Fibroblast of pulmonary artery (primary cell): ENCODE measurements at regions not wholly inside any gene's neighbourhood (a gene's known extent, or its start where the extent isn't known, plus 50 kb on each side); places are given as distances from the start of the nearest gene placed in this dataset.

Experiments used
- DNase-seq: peaks from one replicate; pipeline ENCODE4 v3.0.0-alpha.2; 2010; ENCODE audit warnings: low read depth
- H3K4me3 ChIP-seq: replicated peaks from 2 replicates; pipeline ENCODE4 v1.5.1; 2011; ENCODE audit warnings: low read depth, mild to moderate bottlenecking, control low read depth, low read length, moderate library complexity
- CTCF ChIP-seq: IDR thresholded peaks from 2 replicates; pipeline ENCODE4 v1.5.1; 2011; ENCODE audit warnings: mild to moderate bottlenecking, control low read depth, low read length, inconsistent platforms; ENCODE audit errors: missing control alignments

DNA sequence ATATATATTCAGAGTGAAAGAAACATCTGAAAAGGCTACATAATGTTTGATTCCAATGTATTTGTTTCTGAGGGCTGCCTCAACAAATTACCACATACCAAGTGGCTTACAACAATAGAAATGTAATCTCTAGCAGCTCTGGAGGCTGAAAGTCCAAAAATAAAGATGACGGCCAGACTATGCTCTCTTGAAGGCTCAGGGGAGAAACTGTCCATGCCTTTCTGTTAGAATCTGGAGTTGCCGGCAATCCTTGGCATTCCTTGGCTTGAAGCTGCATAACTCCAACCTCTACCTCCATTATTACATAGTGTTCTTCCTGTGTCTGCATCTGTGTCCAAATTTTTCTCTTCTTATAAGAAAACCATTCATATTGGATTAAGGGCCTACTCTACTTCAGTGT lies 68.1 kb upstream of the PLEKHG7 start:
- H3K4me3 ChIP-seq = no peak overlapping the region
- TF ChIP-seq CTCF = no peak
- peak; percentile 33 for DNase-seq

GRCh38 chr12:92634202-92634601 lies 68.6 kb upstream of the PLEKHG7 start:
- TF ChIP-seq CTCF = no peak
- no peak for DNase-seq
- H3K4me3 ChIP-seq = no peak overlapping the region

DNA sequence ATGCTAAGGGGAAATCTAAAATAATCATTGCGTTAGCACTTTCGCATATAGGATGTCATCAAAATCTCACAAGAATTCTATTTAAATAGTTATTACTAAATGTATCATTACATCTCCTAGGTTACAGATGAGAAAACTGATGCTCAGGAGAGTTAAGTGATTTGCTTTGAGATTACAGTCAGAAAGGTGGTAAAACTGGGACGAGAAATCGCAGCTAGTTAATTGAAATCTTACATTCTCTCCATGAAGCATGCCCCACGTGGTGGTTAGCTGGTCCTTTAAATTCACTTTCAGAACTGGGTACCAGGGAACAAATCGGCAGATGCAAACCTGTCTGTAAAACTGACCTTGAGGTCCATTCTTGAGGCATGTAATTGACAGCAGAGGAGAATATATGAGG lies 71.8 kb upstream of the PLEKHG7 start:
- DNase-seq = no peak
- TF ChIP-seq CTCF = no peak
- H3K4me3 ChIP-seq = no peak overlapping the region

DNA sequence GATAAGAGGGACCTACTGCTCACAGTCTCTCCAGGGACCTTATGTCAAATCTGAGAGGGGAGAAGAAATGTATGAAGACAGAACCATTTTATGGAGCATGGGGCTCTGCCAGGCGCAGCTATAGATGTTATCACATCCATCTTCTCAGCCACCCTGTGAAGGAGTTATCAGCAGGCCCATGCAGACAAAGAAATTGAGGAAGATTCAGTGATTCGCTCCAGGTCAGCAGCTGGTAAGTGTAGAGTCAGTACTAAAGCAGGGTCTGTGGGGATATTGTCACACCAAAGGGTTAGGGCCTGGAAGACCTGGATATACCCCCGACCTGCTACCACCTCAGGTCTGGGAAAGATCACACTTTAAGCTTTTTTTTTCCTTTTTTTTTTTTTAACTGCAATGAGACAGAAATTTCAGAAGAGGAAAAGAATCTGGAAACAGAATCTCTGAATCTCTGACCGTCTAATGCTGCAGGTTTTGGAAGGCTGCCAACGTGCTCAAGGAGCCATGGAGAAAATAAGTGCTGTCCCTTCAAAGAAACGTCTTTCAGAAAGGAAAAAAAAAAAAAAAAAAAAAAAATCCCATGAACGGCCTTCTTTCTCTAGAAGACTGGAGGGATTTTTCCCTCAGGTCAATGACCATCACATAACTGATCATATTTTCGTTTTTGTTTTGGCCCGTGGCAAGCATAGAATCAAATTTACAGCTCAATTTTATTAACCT lies 73.3 kb upstream of the PLEKHG7 start:
- peak; percentile 24 for DNase-seq
- H3K4me3 ChIP-seq = no peak overlapping the region
- TF ChIP-seq CTCF = no peak

DNA sequence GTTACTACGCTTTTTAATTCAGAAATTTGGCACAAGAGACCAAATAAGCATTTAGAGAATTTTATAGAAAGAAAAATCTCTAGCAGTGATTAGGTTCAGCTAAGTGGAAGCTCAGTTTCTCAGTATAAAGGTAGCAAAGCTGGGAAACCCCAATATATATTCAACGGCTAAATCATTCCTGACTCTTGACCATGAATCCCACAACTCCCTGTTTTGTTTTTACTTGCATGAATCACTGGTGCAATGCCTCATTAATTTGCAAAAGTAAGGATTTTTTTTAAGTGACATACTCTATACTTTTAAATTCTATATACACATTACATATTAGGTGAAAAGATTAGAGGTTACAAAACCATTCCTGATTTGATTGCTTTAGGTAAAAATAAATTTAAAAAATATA lies 74.3 kb upstream of the PLEKHG7 start:
- no peak overlapping the region for H3K4me3 ChIP-seq
- TF ChIP-seq CTCF = no peak
- DNase-seq = no peak

GRCh38 chr12:92627511-92627910 lies 75.3 kb upstream of the PLEKHG7 start:
- H3K4me3 ChIP-seq = no peak overlapping the region
- TF ChIP-seq CTCF = no peak
- no peak for DNase-seq

- H3K4me3 ChIP-seq = no peak overlapping the region
- TF ChIP-seq CTCF = no peak
- no peak for DNase-seq
Measured at GRCh38 chr12:92625639-92626310, 77.0 kb upstream of the PLEKHG7 start.
